Activated naive CD8-positive, alpha-beta T cell treated with anti-CD3 and anti-CD28 coated beads, Interleukin-2, amount 50 U/mL, for 24 hours (primary cell): ENCODE measurements at regions not wholly inside any gene's neighbourhood (a gene's known extent, or its start where the extent isn't known, plus 50 kb on each side); places are given as distances from the start of the nearest gene placed in this dataset.

Experiments used
- ATAC-seq: fragments of 150-1000 bp; cut with Tn5 transposase; one replicate; pipeline ENCODE4 v1.10.0; 2021
- DNase-seq: peaks from one replicate; pipeline ENCODE4 v3.0.0; 2021
- H3K27ac Mint-ChIP-seq: one replicate; pipeline ENCODE4 v1.8.0; 2021; ENCODE audit warnings: mild to moderate bottlenecking, mixed read lengths
- H3K27me3 Mint-ChIP-seq: one replicate; pipeline ENCODE4 v1.8.0; 2021; ENCODE audit warnings: mixed read lengths
- H3K36me3 Mint-ChIP-seq: one replicate; pipeline ENCODE4 v1.8.0; 2021; ENCODE audit warnings: low read depth, mixed read lengths
- H3K4me1 Mint-ChIP-seq: one replicate; pipeline ENCODE4 v1.8.0; 2021; ENCODE audit warnings: mixed read lengths
- H3K4me3 Mint-ChIP-seq: one replicate; pipeline ENCODE4 v1.8.0; 2021; ENCODE audit warnings: mild to moderate bottlenecking, moderate library complexity, mixed read lengths
- H3K9me3 Mint-ChIP-seq: one replicate; pipeline ENCODE4 v1.8.0; 2021; ENCODE audit warnings: mixed read lengths

- Mint-ChIP-seq H3K9me3 (no peaks in the 10 kb centered on the region), H3K4me1 (peaks cover 2% of the 10 kb centered on the region), H3K27ac (no peak overlapping the region), H3K4me3 (no peak overlapping the region), H3K27me3 (peaks cover 11% of the 10 kb centered on the region), H3K36me3 (no peaks in the 10 kb centered on the region)
- DNase-seq = peak; percentile 10
- peak; percentile 39 for ATAC-seq
Measured at GRCh38 chr9:2469681-2470221, 151.8 kb upstream of the VLDLR start.

- Mint-ChIP-seq H3K9me3 (no peaks in the 10 kb centered on the region), H3K4me3 (no peak overlapping the region), H3K27me3 (peaks cover 4% of the 10 kb centered on the region), H3K4me1 (no peaks in the 10 kb centered on the region), H3K36me3 (no peaks in the 10 kb centered on the region), H3K27ac (no peak overlapping the region)
- DNase-seq (no peak), ATAC-seq (no peak)
Measured at GRCh38 chr9:2473681-2474080, 147.9 kb upstream of the VLDLR start.

GRCh38 chr9:2477755-2478154, 143.8 kb upstream of the VLDLR start:
- H3K27ac Mint-ChIP-seq = no peak overlapping the region
- no peaks in the 10 kb centered on the region for H3K36me3 Mint-ChIP-seq
- DNase-seq (no peak), ATAC-seq (no peak)
- H3K4me1 Mint-ChIP-seq = no peaks in the 10 kb centered on the region
- no peaks in the 10 kb centered on the region for H3K9me3 Mint-ChIP-seq
- peaks cover 3% of the 10 kb centered on the region for H3K27me3 Mint-ChIP-seq
- no peak overlapping the region for H3K4me3 Mint-ChIP-seq

- H3K27me3 Mint-ChIP-seq = peaks cover 3% of the 10 kb centered on the region
- no peaks in the 10 kb centered on the region for H3K36me3 Mint-ChIP-seq
- H3K27ac Mint-ChIP-seq = no peak overlapping the region
- no peaks in the 10 kb centered on the region for H3K4me1 Mint-ChIP-seq
- H3K4me3 Mint-ChIP-seq = no peak overlapping the region
- ATAC-seq (no peak), DNase-seq (no peak)
- no peaks in the 10 kb centered on the region for H3K9me3 Mint-ChIP-seq
Measured at GRCh38 chr9:2478421-2478820, 143.2 kb upstream of the VLDLR start.

GRCh38 chr9:2479056-2479565, 142.5 kb upstream of the VLDLR start:
- Mint-ChIP-seq H3K4me1 (no peaks in the 10 kb centered on the region), H3K36me3 (no peaks in the 10 kb centered on the region), H3K9me3 (no peaks in the 10 kb centered on the region), H3K4me3 (no peak overlapping the region), H3K27ac (no peak overlapping the region), H3K27me3 (peaks cover 7% of the 10 kb centered on the region)
- no peak for ATAC-seq
- no peak for DNase-seq

GRCh38 chr9:2480255-2480837, 141.2 kb upstream of the VLDLR start:
- no peak for DNase-seq
- no peak overlapping the region for H3K4me3 Mint-ChIP-seq
- peaks cover 9% of the 10 kb centered on the region for H3K27me3 Mint-ChIP-seq
- no peaks in the 10 kb centered on the region for H3K4me1 Mint-ChIP-seq
- no peaks in the 10 kb centered on the region for H3K36me3 Mint-ChIP-seq
- H3K9me3 Mint-ChIP-seq = no peaks in the 10 kb centered on the region
- no peak for ATAC-seq
- H3K27ac Mint-ChIP-seq = no peak overlapping the region

- DNase-seq = no peak
- no peak overlapping the region for H3K4me3 Mint-ChIP-seq
- peaks cover 9% of the 10 kb centered on the region for H3K27me3 Mint-ChIP-seq
- no peak overlapping the region for H3K27ac Mint-ChIP-seq
- no peaks in the 10 kb centered on the region for H3K4me1 Mint-ChIP-seq
- H3K36me3 Mint-ChIP-seq = no peaks in the 10 kb centered on the region
- ATAC-seq = no peak
- H3K9me3 Mint-ChIP-seq = no peaks in the 10 kb centered on the region
Measured at GRCh38 chr9:2481216-2481615, 140.4 kb upstream of the VLDLR start.

- DNase-seq (no peak), ATAC-seq (no peak)
- no peak overlapping the region for H3K27ac Mint-ChIP-seq
- H3K36me3 Mint-ChIP-seq = no peaks in the 10 kb centered on the region
- no peak overlapping the region for H3K4me3 Mint-ChIP-seq
- no peaks in the 10 kb centered on the region for H3K4me1 Mint-ChIP-seq
- no peaks in the 10 kb centered on the region for H3K9me3 Mint-ChIP-seq
- peaks cover 9% of the 10 kb centered on the region for H3K27me3 Mint-ChIP-seq
Measured at GRCh38 chr9:2486988-2487387, 134.6 kb upstream of the VLDLR start.

GRCh38 chr9:2489838-2490314, 131.7 kb upstream of the VLDLR start:
- Mint-ChIP-seq H3K4me1 (no peaks in the 10 kb centered on the region), H3K4me3 (no peak overlapping the region), H3K36me3 (no peaks in the 10 kb centered on the region), H3K9me3 (no peaks in the 10 kb centered on the region), H3K27me3 (no peaks in the 10 kb centered on the region), H3K27ac (no peak overlapping the region)
- no peak for ATAC-seq
- no peak for DNase-seq

GRCh38 chr9:2492161-2492560, 129.4 kb upstream of the VLDLR start:
- H3K27me3 Mint-ChIP-seq = no peaks in the 10 kb centered on the region
- H3K4me1 Mint-ChIP-seq = no peaks in the 10 kb centered on the region
- no peaks in the 10 kb centered on the region for H3K9me3 Mint-ChIP-seq
- H3K36me3 Mint-ChIP-seq = no peaks in the 10 kb centered on the region
- DNase-seq (no peak), ATAC-seq (no peak)
- no peak overlapping the region for H3K27ac Mint-ChIP-seq
- H3K4me3 Mint-ChIP-seq = no peak overlapping the region

- no peaks in the 10 kb centered on the region for H3K27me3 Mint-ChIP-seq
- no peaks in the 10 kb centered on the region for H3K36me3 Mint-ChIP-seq
- ATAC-seq (no peak), DNase-seq (no peak)
- no peaks in the 10 kb centered on the region for H3K9me3 Mint-ChIP-seq
- H3K27ac Mint-ChIP-seq = no peak overlapping the region
- no peak overlapping the region for H3K4me3 Mint-ChIP-seq
- H3K4me1 Mint-ChIP-seq = no peaks in the 10 kb centered on the region
Measured at GRCh38 chr9:2493109-2493508, 128.5 kb upstream of the VLDLR start.

- Mint-ChIP-seq H3K27me3 (no peaks in the 10 kb centered on the region), H3K4me1 (no peaks in the 10 kb centered on the region), H3K4me3 (no peak overlapping the region), H3K27ac (no peak overlapping the region), H3K9me3 (no peaks in the 10 kb centered on the region), H3K36me3 (no peaks in the 10 kb centered on the region)
- ATAC-seq = no peak
- DNase-seq = no peak
Measured at GRCh38 chr9:2493529-2493928, 128.1 kb upstream of the VLDLR start.

- Mint-ChIP-seq H3K9me3 (no peaks in the 10 kb centered on the region), H3K4me3 (no peak overlapping the region), H3K4me1 (no peaks in the 10 kb centered on the region), H3K27me3 (no peaks in the 10 kb centered on the region), H3K27ac (no peak overlapping the region), H3K36me3 (no peaks in the 10 kb centered on the region)
- no peak for ATAC-seq
- DNase-seq = no peak
Measured at GRCh38 chr9:2494562-2494961, 127.0 kb upstream of the VLDLR start.

GRCh38 chr9:2495221-2496005, 126.2 kb upstream of the VLDLR start:
- H3K9me3 Mint-ChIP-seq = no peaks in the 10 kb centered on the region
- H3K4me1 Mint-ChIP-seq = no peaks in the 10 kb centered on the region
- DNase-seq = no peak
- no peaks in the 10 kb centered on the region for H3K36me3 Mint-ChIP-seq
- no peak for ATAC-seq
- no peaks in the 10 kb centered on the region for H3K27me3 Mint-ChIP-seq
- no peak overlapping the region for H3K4me3 Mint-ChIP-seq
- no peak overlapping the region for H3K27ac Mint-ChIP-seq

GRCh38 chr9:2496169-2496568, 125.4 kb upstream of the VLDLR start:
- no peaks in the 10 kb centered on the region for H3K27me3 Mint-ChIP-seq
- H3K4me3 Mint-ChIP-seq = no peak overlapping the region
- H3K9me3 Mint-ChIP-seq = no peaks in the 10 kb centered on the region
- no peak for ATAC-seq
- no peak overlapping the region for H3K27ac Mint-ChIP-seq
- H3K36me3 Mint-ChIP-seq = no peaks in the 10 kb centered on the region
- no peaks in the 10 kb centered on the region for H3K4me1 Mint-ChIP-seq
- no peak for DNase-seq
